ENCODE measurements at regions not wholly inside any gene's neighbourhood (a gene's known extent, or its start where the extent isn't known, plus 50 kb on each side); places are given as distances from the start of the nearest gene placed in this dataset.

GRCh38 chr15:26460165-26460564, 312.7 kb downstream of the GABRB3 start:
- ATAC-seq: no peak
- Histone ChIP-seq H3K27ac (no peak overlapping the region), H3K4me3 (no peak overlapping the region), H3K27me3 (no peaks in the 10 kb centered on the region), H3K9me3 (no peaks in the 10 kb centered on the region), H3K36me3 (no peaks in the 10 kb centered on the region), H3K4me1 (no peaks in the 10 kb centered on the region)
- 26% methylated on average over 2 of the region's 2 CpGs for WGBS (ENCODE audit: insufficient coverage, low coverage, low lambda C conversion rate, missing lambda C conversion rate)
- intact Hi-C loops (cut with DNase I): no loop called here
- DNase-seq: no peak
- no peak for TF ChIP-seq CTCF (IDR thresholded peaks at IDR 0.05)
- no peak for TF ChIP-seq POLR2A (IDR thresholded peaks at IDR 0.05)

- no peak overlapping the region for H3K4me3 ChIP-seq
- DNase-seq (no peak), ATAC-seq (no peak)
- no peaks in the 10 kb centered on the region for H3K9me3 ChIP-seq
- H3K36me3 ChIP-seq: no peaks in the 10 kb centered on the region
- no peak for TF ChIP-seq CTCF (IDR thresholded peaks at IDR 0.05)
- no peak for TF ChIP-seq POLR2A (IDR thresholded peaks at IDR 0.05)
- H3K27me3 ChIP-seq: no peaks in the 10 kb centered on the region
- intact Hi-C loops (cut with DNase I): no loop called here
- no peak overlapping the region for H3K27ac ChIP-seq
- H3K4me1 ChIP-seq: no peaks in the 10 kb centered on the region
- 15% methylated on average over 2 of the region's 2 CpGs for WGBS (ENCODE audit: insufficient coverage, low coverage, low lambda C conversion rate, missing lambda C conversion rate)
These were observed 317.0 kb downstream of the GABRB3 start for GRCh38 chr15:26455828-26456227.

- H3K36me3 ChIP-seq: no peaks in the 10 kb centered on the region
- no peaks in the 10 kb centered on the region for H3K27me3 ChIP-seq
- intact Hi-C loops (cut with DNase I): no loop called here
- no peak overlapping the region for H3K4me3 ChIP-seq
- no peaks in the 10 kb centered on the region for H3K9me3 ChIP-seq
- WGBS (ENCODE audit: insufficient coverage, low coverage, low lambda C conversion rate, missing lambda C conversion rate): 29% methylated on average over 2 of the region's 2 CpGs
- no peak for ATAC-seq
- no peaks in the 10 kb centered on the region for H3K4me1 ChIP-seq
- no peak for DNase-seq
- TF ChIP-seq POLR2A (IDR thresholded peaks at IDR 0.05): no peak
- no peak for TF ChIP-seq CTCF (IDR thresholded peaks at IDR 0.05)
- no peak overlapping the region for H3K27ac ChIP-seq
These were observed 319.0 kb downstream of the GABRB3 start for GRCh38 chr15:26453914-26454313.

- no peak overlapping the region for H3K27ac ChIP-seq
- H3K36me3 ChIP-seq: no peaks in the 10 kb centered on the region
- no peak overlapping the region for H3K4me3 ChIP-seq
- no peaks in the 10 kb centered on the region for H3K27me3 ChIP-seq
- ATAC-seq: no peak
- H3K9me3 ChIP-seq: no peaks in the 10 kb centered on the region
- intact Hi-C loops (cut with DNase I): no loop called here
- WGBS (ENCODE audit: insufficient coverage, low coverage, low lambda C conversion rate, missing lambda C conversion rate): 48% methylated on average over 6 of the region's 6 CpGs
- no peak for DNase-seq
- no peak for TF ChIP-seq CTCF (IDR thresholded peaks at IDR 0.05)
- TF ChIP-seq POLR2A (IDR thresholded peaks at IDR 0.05): no peak
- H3K4me1 ChIP-seq: no peaks in the 10 kb centered on the region
These were observed 320.9 kb downstream of the GABRB3 start for GRCh38 chr15:26451995-26452394.

- H3K4me1 ChIP-seq: no peaks in the 10 kb centered on the region
- H3K9me3 ChIP-seq: no peaks in the 10 kb centered on the region
- no peak overlapping the region for H3K4me3 ChIP-seq
- intact Hi-C loops (cut with DNase I): no loop called here
- DNase-seq (no peak), ATAC-seq (no peak)
- no peak overlapping the region for H3K27ac ChIP-seq
- H3K27me3 ChIP-seq: no peaks in the 10 kb centered on the region
- TF ChIP-seq CTCF (IDR thresholded peaks at IDR 0.05): no peak
- no peak for TF ChIP-seq POLR2A (IDR thresholded peaks at IDR 0.05)
- no peaks in the 10 kb centered on the region for H3K36me3 ChIP-seq
- WGBS (ENCODE audit: insufficient coverage, low coverage, low lambda C conversion rate, missing lambda C conversion rate): 36% methylated on average over 7 of the region's 7 CpGs
These were observed 323.6 kb downstream of the GABRB3 start for GRCh38 chr15:26449291-26449690.
